T1000 (cell line): ENCODE measurements at regions not wholly inside any gene's neighbourhood (a gene's known extent, or its start where the extent isn't known, plus 50 kb on each side); places are given as distances from the start of the nearest gene placed in this dataset.
"Not testable (repeated sequence)": the region's sequence is repeated elsewhere in the genome, so short reads cannot be mapped to it uniquely, and the experiment has no call there.

ENCODE experiments used
- DNase-seq: peaks from one replicate; lab custom pipeline; 2025; ENCODE audit warnings: mixed read lengths; lab: John Stamatoyannopoulos, UW

DNA sequence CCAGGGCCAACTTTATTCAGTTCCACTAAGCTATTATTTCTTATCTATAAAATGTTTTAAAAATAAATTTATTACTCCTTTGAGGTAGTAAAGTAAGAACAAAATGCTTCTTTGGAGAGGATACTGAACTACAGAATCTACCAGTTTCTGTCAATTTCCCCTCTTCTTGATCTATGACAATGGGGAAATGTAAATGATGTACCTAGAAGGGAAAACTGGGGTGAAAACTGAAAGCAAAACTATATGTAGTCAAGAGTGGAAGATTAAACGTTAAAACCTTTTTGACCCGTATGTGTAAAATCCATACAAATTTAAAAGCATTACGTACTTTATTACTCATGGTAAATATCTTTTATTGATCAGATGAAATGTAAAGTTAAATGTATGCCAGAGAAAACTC is 1287.8 kb upstream of the TMEFF2 start:
- DNase-seq: no peak

DNA sequence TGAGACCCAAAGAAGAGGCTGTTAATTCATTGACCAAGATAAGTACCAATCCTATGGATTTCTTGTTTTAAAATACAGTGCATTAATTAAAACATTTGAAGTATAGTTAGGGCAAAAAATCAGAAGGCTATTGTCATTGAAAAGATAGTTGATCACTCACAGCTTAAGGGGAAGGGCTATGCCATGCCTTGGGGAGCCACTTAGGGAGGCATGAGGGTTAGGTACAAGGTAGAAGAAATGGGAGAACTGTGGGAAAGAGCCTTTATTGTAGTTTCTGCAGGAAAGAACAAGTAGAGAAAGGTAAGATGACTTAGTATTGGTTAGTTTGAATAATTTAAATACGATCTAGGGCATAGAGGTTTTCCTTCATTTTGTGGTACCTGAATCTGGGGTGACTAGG is 1285.5 kb upstream of the TMEFF2 start:
- no peak for DNase-seq

DNA sequence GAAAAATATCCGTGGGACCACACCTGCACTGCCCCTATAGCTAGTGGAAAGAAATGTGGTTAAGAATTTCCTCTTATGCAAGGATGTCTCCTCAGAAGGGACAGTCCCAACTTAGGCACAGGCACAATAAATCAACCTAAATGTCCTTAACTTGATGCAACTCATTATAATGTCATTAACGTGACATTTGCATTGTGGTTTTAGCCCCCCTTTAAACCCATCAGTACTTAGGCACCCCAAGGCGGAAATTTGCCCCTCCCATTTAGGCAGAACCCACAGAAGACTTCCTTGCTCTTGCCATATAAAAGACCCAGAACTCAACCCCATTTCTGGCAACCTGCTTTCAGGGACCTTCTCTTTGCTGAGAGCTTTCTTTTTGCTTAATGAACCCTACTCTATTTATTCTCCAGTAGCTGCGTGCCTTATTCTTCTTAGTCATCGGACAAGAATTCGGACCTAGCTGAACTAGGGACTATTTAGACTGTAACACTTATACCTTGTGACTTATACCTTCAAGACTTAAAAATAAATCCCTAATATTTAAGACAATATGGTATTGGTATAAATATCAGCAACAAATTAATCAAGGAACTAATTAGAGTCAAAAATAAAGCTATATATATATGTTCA is 1281.6 kb upstream of the TMEFF2 start:
- no peak for DNase-seq

DNA sequence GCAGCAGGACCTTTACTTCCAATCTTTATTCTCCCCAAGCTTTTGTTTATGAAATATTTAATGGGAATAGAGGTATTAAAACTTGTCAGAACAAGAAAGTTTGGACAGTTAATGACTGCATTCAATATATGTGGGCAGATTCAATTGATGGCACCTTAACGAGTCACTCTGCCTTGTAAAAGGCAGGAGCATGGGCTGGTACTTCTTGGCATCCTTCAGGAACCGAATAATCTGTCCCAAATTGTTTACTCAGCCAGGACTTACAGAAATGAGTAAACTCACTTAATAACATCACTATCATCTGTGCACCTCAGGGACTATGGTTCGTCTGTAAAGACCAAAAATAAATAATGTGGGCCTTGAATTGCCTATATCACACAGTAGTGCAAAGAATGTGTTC is 1280.3 kb upstream of the TMEFF2 start:
- DNase-seq: no peak

DNA sequence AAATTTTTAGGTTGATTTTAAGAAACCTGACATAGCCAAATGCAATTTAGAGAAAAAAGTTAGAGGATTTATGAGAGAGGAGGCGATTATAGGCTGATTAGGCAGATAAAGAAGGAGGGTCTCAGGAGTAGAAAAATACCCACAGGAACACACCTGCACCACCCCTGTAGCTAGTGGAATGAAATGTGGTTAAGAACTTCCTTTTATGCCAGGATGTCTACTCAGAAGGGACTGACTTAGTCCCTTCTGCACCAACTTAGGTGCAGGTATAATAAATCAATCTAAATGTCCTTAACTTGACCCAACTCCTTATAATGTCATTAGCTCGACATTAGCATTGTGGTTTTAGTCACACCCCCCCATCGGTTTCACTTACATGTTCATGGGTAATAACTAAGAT is 1274.5 kb upstream of the TMEFF2 start:
- DNase-seq: no peak

DNA sequence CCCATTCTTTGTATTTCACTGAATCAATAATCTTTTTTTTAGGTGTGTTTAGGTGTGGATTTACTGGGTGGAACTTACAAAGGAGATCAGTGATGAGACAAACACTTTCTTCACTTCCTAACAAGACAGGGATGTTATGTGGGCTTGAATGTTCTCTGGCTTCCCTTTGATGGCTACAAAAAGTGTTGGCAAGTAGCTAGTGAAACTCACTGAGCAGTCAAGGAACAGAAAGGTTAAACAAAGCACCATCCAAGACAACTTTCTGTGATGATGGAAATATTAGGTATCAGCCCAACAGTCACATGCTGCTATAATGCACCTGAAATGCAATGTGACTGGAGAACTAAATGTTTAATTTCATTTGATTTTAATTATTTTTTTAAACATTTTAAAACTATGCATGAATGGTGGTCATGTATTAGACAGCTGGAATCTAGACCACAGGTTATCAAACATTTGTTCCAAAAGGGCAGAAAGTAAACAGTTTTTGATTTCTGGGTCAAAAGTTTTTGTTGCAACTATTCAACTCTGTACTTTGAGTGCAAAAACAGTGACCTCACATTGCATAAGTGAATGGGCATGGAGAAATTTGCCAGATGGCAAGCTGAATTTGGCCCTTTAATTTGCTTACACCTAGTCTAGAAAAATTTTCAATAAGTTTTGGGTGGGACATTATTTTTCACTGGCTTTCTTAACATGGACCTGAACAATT is 1272.7 kb upstream of the TMEFF2 start:
- no peak for DNase-seq

DNA sequence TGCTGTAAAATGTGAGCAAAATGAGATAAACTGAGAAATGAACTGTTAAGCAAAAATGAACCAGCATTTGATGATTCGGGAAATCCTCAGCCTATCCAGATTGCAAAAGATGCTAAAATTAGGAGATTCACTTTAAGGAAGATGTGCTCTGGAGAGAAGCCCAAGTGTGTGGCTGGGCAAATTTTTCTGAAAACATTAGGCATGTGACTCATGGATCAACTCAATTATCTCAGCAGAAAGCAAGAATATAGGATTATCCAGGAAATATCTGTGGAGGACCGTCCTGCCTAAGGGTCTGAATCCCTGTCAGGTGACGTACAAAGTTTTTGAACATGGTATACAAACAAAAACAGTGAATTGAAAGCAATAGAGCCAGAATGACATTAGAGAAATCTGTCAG is 1268.3 kb upstream of the TMEFF2 start:
- no peak for DNase-seq

DNA sequence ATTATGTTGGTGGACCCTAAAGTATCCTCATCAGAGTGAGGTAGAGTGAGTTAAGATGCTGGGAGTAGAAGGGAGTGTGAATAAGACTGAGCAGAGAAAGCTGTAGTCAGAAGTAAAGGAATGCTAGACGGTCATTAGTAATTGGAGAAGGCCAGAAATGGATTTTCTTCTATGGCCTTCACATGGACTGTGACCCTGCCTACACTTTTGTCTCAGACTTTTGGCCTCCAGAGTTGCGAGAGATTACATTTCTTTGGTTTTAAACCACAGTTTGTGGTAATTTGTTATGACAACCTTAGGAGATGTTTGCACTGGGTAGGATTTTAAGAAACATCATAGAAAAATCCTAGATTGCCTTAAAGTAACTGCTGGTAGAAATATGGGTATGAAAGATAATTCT is 1267.7 kb upstream of the TMEFF2 start:
- no peak for DNase-seq

DNA sequence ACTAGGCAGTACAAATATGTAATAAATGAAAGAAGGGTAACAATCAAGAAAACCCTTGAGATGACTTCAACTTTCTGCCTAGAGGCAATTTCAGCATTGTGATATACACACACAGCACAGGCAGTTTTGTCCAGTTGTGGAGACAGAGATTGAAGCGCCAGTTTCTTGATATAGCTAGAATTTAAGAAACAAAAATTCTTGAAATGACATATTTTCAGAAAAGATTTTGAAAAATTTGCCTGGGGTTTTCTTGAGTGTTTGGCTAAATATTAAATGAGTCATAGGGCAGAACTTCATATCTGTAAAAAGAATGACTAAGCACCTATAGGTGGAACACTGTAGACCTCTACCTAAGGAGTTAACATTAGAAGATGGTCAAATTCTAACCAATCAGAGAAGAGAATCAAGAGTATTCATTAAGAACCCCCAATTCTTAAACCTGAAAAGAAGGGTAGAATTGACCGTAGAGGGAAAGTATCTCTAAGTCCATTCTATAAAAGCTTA is 1266.8 kb upstream of the TMEFF2 start:
- no peak for DNase-seq

DNA sequence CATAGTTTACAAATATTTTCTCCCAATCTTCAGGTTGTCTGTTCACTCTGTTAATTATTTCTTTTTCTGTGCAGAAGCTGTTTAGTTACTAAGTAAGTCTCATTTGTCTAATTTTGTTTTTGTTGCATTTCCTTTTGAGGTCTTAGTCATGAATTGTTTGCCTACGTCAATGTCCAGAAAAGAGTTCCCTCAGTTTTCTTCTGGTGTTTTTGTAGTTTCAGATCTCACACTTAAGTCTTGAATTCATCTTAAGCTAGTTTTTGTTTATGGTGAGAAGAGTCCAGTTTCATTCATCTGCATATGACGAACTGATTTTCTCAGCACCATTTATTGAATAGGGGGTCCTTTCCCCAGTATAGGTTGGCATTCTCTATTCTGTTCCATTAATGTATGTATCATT is 1252.2 kb upstream of the TMEFF2 start:
- DNase-seq: no peak

DNA sequence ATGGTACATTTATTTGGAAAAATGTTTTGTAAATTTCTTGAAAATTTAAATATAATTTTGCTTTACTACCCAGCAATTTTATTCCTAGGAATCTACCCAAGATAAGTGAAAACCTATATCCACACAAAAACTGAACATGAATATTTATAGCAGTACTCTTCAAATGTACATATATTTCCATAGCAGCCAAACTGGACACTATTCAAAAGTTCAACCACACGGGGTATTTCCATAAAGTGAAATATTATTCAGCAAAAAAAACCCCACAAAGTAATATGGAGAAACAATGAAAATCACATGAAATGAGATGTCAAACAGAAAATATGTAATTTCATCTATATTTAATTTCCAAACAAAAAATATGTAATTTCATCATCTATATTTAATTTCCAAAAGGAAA is 1247.6 kb upstream of the TMEFF2 start:
- DNase-seq: no peak

DNA sequence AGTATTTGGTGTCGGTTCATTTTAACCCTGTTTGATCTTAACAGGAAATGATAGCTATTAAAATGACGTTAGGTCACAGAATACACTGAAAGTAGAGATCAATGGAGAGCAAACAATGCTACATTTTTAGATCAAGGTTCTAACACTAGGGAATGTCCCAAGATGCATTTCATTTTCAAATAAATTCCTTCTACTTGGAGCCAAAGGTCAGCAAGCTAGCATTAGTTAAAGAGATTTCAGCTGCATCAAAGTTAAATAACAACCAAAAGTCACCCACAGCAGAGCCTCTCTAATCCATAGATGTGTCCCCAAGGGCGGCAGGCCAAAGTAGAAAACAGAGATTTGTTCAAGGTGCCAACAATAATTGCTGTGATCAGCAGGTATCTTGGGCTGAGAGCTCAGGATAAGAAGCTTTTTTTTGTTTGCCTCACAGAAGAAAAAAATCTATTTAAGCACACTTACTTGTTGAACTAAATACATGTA is 1233.6 kb upstream of the TMEFF2 start:
- no peak for DNase-seq

DNA sequence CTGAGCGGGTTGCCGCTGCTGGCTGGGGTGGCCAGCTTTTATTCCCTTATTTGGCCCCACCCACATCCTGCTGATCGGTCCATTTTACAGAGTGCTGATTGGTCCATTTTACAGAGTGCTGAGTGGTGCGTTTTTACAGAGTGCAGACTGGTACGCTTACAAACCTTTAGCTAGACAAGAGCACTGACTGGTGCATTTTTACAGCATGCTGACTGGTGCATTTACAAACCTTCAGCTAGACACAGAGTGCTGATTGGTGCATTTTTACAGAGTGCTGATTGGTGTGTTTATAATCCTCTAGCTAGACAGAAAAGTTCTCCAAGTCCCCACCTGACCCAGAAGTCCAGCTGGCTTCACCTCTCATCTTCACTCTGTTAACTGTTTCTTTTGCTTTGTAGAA is 1217.6 kb upstream of the TMEFF2 start:
- DNase-seq: not testable (repeated sequence)

DNA sequence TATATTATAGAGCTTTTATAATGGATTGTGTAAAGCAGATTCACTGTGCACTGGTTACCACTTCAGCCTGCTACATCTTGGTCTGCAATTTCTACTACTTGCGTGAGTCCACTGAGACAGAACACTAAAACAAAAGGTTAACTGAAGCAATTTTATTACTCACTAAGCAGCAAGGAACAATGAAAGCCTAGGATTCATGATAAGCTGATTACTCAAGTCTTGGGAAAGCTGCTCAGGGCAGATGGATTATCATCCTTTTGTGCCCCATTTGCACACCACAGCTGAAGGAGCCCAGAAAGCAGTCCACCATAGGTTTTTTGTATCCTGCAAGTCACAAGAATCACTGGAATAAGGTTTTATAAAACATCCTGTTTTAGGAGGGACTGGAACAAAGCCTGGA is 1215.2 kb upstream of the TMEFF2 start:
- no peak for DNase-seq

DNA sequence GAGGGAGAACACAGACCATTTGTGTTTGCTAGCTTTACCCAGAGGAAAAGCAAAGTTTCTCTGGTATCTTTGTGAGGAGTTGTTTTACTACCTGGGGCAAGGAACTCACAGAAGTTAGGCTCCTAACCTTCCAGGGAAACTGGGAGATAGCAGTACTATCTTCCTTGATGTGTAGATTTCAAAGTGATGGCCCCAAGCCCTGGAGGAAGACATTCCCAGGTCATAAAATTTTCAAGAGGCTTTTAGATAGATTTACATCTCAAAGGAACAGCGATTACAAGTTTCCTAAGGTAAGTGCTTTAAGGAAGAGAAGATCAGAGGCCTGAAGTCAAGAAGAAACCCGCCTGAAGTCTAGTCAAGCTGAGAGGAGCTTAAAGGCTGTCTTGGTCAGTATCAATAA is 1187.8 kb upstream of the TMEFF2 start:
- no peak for DNase-seq

DNA sequence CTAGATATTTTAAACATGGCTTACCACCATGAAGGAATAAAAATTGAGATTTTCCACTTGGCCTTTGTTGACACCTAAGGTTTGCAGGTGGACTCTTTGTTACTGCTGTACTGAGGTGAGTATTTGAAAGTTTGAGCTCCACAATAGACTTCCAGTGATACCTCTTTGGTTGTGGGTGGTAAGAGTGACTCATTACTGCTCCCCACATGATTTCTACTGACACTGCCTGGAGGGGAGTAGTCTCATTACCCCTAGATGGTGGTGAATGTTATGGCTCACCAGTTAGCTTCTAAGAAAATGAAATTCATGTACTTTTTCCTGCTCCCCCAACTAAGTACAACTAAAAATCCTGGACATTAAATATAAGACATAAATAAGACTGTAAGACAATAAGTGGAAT is 1183.1 kb upstream of the TMEFF2 start:
- no peak for DNase-seq

DNA sequence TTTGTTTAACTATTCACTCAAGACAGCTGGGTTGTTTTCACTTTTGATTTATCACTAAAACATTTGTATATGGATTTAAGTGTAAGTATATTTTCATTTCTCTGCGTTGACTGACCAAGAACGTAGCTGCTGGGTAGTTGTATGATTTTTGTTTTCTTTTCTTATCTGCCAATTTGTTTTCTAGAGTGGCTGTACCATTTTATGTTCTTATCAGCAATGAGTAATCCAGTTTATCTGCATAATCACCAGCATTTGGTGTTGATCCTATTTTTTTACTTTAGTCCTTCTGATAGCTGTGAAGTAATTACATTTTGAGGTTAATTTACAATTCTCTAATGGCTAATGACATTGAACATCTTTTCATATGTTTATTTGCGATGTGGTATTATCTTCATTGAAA is 1178.4 kb upstream of the TMEFF2 start:
- no peak for DNase-seq

DNA sequence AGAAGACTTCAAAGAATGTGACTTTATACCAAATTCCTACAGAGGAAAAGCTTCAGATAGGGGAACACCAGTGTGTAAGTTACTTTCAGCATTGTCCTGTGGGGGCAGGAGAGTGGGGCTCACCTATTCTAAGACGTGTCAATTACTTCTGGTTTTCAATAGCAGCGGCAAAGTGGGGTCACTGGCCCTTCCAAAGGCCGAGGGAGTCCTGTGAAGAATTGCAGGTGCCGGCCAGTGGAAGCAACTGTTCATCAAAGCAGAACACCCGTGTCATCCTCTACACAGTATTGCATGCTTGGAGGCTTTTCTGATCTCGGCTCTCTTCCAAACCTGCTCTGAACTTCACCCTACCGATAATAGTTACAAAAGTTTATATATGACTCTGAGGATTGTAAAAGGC is 1176.5 kb upstream of the TMEFF2 start:
- no peak for DNase-seq

DNA sequence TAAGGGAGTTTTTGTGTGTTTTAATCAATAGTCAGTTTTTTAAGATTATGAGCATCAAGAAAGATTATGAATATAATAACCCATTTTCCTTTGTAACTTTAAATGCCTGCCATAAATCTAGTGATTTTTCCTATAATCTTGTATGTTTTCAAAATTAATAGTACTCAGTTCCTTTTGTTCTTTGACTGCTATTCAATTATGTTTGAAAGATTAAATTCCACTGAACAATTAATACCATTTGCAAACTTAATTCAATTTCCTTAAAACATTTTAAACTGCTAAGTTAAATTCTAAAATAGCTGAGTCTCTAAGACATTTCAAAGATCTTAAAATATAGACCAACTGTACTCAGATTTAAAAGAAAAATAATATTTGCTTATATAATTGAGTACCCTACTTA is 1173.9 kb upstream of the TMEFF2 start:
- no peak for DNase-seq

DNA sequence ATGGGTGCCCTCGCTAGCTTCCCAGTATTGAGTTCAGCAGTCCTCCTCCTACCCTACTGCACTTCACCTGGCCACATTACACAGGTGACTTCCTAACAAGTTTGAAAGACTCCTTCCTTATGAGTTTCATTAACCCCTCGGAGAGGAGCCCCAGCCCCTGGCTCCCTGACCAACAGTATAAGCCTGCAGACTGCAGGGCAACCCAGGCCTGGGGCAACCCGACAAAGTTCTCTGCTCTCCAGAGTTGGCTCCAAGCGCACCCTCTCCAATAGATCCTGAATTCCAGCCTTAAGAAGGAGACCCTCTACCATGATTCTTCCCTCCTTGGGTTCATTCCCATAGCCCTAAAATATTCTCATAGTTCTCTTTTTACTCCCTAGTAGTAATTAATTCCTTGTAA is 1162.8 kb upstream of the TMEFF2 start:
- no peak for DNase-seq

DNA sequence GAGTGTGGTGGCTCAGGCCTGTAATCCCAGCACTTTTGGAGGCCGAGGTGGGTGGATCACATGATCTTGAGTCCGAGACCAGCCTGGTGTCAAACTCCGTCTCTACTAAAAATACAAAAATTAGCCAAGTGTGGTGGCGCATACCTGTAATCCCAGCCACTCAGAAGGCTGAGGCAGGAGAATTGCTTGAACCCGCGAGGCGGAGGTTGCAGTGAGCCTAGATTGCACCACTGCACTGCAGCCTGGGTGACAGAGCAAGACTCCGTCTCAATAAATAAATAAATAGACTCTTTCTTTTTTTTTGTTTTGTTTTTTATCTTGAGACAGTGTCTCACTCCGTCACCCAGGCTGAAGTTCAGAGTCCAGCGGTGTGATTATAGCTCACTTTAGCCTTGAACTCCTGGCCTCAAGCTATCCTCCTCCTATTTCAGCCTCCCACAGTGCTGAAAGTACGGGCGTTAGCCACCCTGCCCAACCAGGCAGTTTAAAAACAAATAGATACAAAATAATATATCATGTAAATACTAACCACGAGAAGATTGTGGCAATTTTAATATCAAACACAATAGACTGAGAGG is 1158.0 kb upstream of the TMEFF2 start:
- not testable (repeated sequence) for DNase-seq

DNA sequence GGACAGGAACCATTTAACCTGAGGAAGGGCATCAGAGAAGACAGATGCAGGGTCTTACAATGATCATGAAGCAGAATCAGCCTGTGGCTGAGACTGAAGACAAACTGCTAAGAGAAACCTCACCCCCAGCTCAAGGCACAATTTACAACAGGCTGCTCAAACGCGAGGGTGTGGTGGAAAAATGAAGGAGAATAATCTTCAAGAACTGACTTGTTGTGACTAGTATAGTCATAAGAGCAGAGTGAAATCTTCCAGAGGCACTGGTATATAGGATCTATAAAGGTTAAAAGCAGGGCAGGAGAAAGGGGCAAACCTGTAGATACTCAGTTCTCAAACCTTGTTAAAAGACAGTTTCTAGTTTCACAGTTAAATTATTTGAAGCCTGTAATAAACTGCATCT is 1155.8 kb upstream of the TMEFF2 start:
- DNase-seq: no peak

DNA sequence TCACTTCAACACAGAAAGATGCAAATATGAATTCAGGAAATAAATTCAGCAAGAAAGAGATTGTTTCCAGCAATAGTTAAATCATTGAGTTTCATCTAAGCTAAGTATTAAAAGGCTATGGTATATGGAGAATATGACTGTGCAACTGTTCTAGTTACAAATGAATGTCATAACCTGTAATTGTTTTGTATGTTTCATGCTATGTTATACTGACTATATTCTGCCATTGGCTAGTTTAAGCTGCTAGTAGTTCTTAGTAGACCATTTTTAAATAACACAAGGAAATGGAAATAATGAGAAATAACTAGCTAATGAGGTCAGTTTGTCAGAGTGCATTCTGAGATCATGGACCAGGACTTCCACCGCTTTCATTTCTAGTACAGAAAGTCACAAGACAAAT is 1154.9 kb upstream of the TMEFF2 start:
- no peak for DNase-seq
